GM13976 (cell line): ENCODE measurements at regions not wholly inside any gene's neighbourhood (a gene's known extent, or its start where the extent isn't known, plus 50 kb on each side); places are given as distances from the start of the nearest gene placed in this dataset.
A peak's percentile ranks its signal among the peaks of the same experiment; 100 is the strongest.
"Not testable (repeated sequence)": the region's sequence is repeated elsewhere in the genome, so short reads cannot be mapped to it uniquely, and the experiment has no call there.

Experiments
- DNase-seq: peaks from one replicate; pipeline ENCODE4 v3.0.0; 2012; ENCODE audit warnings: low spot score
- in situ Hi-C: fragments of 300-500 bp; cut with MboI; formaldehyde crosslinking; loops from one replicate; pipeline ENCODE4 v1.12.0; 2022; ENCODE audit warnings: low sequenced_read_pairs, mixed read lengths, inconsistent platforms; ENCODE audit not compliant: unreplicated experiment
- TF ChIP-seq, protein P1 (sequence below): IDR thresholded peaks from 2 replicates; pipeline ENCODE4 v1.5.1; 2012; ENCODE audit warnings: borderline replicate concordance, mild to moderate bottlenecking; ENCODE audit not compliant: insufficient read depth; ENCODE audit errors: extremely low read depth, missing control alignments, control extremely low read depth

DNA sequence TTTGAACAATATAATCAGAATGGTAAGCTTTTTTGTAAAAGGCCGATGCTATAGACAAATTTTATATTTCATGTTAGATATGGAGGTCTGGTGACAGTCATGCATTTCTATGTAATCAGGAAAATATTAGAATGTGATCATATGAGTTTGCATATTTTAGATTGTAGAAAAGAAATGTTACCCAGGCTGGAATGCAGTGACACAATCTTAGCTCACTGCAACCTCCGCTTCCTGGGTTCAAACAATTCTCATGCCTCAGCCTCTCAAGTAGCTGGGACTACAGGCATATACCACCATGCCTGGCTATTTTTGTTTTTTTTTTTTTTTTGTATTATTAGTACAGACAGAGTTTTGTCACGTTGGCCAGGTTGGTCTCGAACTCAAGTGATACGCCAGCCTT lies 152.0 kb downstream of the LMLN start:
- DNase-seq, result no peak
- in situ Hi-C loops, result no loop called here
- TF ChIP-seq, protein P1, sequence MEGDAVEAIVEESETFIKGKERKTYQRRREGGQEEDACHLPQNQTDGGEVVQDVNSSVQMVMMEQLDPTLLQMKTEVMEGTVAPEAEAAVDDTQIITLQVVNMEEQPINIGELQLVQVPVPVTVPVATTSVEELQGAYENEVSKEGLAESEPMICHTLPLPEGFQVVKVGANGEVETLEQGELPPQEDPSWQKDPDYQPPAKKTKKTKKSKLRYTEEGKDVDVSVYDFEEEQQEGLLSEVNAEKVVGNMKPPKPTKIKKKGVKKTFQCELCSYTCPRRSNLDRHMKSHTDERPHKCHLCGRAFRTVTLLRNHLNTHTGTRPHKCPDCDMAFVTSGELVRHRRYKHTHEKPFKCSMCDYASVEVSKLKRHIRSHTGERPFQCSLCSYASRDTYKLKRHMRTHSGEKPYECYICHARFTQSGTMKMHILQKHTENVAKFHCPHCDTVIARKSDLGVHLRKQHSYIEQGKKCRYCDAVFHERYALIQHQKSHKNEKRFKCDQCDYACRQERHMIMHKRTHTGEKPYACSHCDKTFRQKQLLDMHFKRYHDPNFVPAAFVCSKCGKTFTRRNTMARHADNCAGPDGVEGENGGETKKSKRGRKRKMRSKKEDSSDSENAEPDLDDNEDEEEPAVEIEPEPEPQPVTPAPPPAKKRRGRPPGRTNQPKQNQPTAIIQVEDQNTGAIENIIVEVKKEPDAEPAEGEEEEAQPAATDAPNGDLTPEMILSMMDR, result no peak

DNA sequence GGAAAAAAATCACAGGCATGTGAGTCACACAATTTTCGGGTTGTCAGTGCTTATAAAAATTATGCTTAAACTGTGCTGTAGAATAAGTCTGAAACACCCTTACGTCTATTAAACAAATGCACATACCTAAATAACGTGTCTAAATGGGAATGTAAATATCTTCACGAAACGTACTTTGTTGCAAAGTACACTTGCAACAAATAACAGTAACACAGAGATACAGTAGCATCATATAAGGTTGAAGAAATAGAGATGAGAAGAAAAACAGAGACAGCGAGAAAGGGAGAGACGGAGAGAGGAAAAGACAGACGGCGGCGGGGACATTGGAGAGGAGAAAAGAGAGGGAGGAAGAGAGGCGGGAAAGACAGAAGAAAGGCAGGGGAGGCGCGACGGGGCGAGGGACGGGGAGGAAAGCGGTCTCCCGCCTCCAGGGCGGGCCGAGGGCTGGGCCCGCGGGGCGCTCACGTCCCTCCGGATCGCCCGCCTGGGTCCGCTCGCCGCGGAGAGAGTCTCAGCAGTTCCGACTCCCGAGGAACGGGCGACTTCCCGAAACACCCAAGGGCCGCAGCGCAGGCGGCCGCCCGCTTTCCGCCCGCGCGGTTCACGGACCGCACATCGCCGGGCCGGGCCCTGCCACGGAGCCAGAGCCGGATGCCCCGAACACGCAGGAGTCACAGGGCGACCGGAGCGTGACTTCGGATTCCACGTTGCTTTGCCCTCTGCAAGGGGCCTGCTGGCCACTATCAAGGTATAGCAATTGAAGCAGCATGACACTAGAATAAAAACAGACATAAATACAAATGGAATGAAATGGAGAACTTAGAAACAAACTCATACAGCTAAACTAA lies 153.4 kb downstream of the LMLN start:
- peak; percentile 24 for DNase-seq
- in situ Hi-C loops, result no loop called here
- TF ChIP-seq, protein P1, result no peak

DNA sequence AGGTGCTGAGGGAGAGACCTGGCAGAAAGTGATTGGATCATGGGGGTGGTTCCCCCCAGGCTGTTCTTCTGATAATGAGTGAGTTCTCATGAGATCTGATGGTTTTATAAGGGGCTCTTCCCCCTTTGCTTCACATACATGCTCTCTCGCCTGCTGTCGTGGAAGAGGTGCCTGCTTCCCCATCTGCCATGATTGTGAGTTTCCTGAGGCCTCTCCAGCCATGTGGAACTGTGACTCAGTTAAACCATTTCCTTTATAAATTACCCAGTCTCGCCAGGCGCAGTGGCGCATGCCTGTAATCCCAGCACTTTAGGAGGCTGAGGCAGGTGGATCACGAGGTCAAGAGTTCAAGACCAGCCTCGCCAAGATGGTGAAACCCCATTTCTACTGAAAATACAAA lies 154.5 kb downstream of the LMLN start:
- DNase-seq, in situ Hi-C loops: not testable (repeated sequence)

DNA sequence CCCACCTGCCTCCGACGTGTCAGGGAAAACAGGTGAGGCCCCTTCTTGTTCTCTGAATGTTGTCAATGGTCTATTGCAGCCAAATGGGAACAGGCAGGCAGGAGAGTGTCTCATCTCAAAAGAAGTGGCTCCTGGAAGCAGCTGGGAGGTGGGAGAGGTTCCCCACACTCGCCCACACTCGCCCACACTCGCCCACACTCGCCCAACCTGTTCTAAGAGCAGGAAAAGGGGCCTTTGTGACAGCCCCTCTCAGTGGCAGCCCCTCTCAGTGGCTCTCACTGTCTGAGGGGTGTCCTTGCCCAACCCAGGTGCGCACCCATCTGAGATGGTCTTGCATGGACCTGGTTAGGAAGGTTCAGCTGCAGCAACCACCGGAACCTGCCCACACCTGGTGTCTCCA lies 162.2 kb downstream of the LMLN start:
- DNase-seq, in situ Hi-C loops: not testable (repeated sequence)

DNA sequence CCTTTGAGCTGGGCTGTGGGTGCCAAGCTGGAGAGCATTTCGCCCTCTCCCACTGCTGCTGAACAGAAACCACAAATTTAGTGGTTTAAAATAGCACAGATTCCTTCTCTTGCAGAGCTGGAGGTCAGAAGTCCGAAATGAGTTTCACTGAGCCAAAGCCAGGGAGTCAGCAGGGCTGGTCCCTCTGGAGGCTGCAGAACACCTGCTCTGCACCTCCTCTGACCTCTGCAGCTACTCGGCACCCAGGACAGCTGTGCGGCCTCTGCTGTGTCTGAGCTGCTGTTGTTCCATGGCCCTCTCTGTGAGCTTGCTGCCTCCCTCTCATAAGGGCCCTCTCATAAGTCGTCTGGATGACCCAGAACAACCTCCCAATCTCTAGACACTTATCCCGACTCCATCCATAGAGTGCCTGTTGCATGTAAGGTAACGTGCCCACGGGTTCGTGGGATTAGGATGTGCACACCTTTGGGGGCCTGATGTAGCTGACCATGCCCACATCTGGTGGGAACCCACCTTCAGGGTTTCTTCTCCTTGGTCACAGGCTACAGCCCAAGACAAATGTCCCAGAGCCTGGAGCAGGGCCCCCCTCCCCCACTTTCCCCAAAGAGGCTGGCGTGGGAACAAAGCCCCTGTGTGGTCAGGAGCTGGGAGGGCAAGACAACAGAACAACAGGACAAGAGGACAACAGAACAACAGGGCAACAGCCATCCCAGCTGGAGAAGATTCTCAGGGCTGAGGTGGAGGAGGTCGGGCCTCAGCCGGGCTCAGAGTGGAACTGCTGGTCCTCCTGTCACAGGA lies 177.2 kb downstream of the LMLN start:
- DNase-seq, in situ Hi-C loops: not testable (repeated sequence)

DNA sequence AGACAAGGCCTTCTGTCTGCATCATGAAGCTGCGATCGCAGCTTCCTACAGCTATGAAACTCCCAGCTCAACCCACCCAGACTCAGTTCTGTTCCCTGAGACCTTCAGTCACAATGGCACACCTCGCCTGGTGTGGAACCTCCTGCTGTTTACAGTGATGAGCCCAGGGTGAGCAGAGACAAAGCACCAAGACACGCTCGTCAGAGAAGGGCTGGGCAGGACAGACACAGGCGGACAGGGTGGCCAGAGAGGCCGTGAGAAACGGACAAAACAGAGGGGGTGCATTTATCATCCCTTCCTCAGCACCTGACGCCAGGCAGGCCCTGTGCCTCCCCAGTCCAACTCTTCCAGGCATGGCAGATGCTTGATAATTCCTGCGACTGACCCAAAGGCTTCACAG lies 178.2 kb downstream of the LMLN start:
- DNase-seq, in situ Hi-C loops: not testable (repeated sequence)

DNA sequence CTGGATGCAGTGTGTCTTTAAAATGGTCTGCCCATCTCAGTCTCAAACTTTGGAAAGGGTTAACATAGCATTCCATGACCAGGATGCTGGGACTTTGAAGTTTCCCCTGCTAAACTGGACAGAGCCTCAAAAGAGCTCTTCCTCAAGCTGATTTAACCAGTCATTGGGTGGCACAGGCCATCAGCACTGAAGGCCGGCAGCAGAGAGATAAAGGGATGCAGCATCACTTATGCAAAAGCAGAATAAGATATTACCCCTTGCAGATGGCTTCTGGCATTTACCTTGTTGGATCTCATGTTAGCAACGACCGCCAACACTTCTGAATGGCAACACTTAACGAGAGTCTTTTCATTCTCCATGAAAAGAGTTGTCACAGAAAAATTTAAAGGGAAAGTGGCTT lies 179.0 kb downstream of the LMLN start:
- in situ Hi-C loops, DNase-seq: not testable (repeated sequence)

DNA sequence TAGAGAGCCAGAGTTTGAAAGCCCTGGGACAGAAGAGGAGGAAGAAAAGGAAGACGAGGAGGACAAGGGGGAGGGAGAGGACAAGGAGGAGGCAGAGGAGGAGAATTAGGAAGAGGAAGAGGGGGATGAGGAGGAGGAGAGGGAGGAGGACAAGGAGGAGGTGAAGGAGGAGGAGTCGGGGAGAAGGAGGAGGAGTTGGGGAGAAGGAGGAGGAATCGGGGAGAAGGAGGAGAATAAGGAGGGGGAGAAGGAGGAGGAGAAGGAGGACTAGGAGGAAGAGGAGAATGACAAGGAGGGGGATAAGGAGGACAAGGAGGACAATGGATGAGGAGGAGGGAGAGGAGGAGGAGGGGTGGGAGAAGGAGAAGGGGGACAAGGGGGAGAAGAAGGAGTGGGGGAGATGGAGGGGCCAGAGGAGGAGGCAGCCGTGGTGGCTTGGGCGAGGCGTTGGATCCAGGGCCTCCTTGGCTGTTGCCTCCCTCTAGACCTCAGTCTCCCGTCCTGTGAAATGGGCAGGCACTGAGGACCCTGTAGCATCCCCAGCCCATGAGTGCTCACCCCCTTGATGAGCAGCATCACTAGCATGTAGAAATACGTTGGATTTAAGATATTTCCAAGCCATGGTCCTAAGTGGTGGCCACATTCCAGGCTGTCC lies 179.6 kb downstream of the LMLN start:
- in situ Hi-C loops, DNase-seq: not testable (repeated sequence)

DNA sequence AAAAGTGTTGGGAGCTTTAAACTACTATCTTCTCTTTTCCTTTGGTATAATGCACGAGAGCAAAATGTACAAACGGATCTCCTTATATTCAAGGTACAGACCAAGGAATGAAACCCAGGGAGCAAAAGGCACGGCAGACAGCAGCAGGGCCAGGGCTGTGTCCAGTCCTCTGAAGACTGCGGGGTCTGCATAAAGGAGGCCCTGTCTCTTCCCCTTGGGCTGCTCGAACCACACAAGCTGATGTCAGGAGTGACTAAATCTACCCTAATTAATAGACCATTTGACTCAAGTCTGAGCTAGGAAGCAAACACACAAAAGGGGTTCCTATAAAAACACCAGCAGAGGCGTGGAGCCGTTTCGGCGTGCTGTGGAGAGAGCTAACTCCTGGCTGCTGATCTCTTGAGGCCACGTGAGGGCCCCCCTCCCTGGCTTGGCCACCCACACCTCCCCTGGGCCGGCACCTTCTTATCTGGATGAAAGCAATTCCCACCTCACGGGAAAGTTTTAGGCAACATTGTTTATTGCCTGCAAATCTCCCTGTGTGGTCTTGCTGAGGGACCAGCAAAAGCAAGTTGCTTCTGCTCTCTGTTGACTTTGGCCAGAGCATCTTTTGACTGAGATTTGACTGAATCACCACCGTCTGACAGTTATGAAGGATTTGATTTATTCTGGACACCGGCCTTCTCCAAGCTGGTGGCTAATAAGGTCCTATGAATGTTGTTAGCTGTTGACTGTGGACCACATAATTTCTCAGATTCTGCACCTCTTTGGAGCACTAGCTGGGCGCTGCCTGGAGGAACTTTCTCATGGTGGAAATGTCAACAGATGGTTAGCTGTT lies 183.5 kb downstream of the LMLN start:
- DNase-seq, in situ Hi-C loops: not testable (repeated sequence)

DNA sequence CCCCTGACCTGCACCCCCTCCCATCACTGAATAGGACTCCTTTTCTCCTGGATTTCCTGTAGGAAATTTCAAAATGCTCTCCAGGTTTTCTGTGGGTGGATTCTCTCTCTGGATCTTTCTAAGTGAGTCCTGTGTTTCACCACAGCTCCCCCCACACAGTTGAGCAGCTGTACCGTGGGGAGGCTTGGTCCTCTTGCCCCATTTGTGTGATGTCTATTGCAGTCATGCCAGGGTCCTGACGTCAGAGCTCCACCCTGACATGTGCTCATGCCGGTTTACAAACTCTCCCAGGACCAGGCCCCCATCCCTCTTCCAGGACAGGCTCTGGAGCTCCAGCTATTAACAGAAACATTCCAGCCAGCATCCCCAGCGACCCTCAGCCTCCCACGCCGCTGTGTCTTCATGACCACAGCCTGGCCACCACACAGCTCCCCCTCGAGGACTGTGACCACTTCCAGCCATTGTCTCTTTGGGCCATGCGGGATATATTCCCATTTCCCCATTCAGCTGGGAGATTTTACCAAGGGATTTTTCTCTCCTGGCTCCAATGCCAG lies 185.3 kb downstream of the LMLN start:
- DNase-seq, in situ Hi-C loops: not testable (repeated sequence)

DNA sequence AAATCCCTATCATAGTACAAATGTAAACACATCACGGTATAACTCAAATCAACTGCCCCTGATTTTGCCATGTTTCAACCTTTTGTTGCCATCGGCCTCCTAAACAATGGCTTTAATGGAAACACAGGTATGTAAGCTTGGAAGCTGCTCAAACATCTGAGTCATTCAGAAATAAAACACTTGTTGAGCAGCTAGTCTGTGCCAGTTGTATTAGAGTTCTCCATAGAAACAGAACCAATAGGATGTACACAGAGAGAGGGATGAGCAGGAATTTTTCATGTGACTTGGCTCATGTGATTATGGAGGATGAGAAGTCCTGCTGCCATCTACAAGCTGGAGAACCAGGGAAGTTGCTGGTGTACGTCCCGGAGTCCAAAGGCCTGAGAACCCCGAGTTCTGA lies 186.1 kb downstream of the LMLN start:
- in situ Hi-C loops, DNase-seq: not testable (repeated sequence)

DNA sequence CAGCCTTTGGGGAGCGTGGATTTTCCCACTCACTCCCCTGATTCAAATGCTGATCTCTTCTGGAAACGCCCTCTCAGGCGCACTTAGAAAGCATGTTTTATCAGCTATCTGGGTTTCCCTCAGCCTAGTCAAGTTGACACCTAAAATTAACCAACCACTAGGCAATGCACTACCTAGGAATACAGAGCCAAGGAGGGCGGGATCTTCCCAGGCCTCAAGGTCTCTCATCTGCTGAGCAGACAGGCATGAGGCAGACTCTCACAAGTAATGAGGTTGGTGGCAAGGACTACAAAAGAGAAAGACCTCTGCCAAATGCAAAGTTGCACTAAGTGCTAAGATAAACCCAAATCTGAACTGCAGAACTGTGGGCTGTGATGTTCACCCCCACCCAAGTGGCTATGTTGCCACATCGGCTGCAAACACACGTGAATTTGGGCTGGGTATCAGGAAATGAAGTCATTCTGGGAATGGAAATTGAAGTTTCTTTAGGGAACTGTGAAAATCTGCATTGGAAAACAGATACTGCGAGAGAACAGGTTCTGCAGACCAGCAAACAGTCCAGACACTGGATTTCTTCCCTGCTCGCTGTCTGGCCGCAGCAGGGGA lies 186.6 kb downstream of the LMLN start:
- in situ Hi-C loops, DNase-seq: not testable (repeated sequence)

DNA sequence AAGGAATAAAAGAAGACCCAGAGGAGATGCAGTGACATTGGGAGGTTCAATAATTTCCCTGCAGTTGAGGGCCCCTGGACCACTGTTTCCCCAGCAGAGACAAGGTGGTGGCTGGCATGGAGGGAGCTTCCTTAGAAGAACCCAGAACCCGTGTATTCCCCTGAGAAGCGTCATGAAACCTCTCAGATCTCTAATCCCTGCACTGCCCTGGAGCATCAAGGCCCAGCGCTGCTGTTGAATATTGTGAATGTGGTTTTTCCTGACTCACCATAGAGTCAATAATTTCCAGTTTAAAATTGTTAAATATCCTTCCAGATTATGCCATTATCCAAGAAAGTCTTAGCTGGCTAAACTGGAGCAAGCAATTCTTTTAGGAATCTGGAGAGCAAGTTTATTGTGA lies 187.2 kb downstream of the LMLN start:
- in situ Hi-C loops, DNase-seq: not testable (repeated sequence)

DNA sequence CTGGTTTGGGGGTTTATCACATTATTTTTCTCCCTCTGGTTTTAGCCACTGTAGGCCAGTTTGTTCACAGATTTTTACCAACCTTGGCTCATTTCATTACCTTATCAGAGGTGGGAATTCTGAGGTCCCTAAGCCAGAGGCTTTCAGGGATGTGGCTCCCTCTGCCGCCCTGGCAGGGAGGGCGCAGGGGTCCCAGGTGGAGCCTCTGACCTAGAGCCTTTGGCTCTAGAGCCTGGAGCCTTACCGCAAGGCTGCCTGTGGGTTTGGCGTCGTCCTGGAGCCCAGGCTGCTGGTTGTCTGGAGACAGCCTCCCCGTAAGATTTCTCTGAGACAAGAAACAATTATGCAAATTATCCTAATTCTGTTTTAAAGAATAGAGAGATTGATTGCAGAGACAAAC lies 188.0 kb downstream of the LMLN start:
- DNase-seq, in situ Hi-C loops: not testable (repeated sequence)

DNA sequence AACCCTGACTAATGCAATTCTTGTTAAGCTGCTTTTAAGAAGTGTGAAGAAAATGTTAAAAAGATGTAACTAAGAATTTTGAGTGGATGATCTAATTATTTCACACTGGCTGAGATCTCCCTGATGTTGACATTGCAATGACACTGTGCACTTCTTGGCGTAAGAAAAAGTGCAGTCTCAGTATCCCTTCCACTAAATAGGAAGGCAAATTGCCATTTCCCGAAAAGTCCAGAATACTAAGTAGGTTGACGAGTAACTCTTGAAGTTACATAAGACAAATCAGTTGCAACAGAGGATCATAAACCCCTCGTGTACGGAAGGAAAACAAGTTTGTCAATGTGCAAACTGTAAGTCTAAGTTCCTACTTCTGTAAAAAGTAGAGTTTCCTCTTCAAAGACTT lies 189.9 kb downstream of the LMLN start:
- in situ Hi-C loops, DNase-seq: not testable (repeated sequence)
